Adrenal gland (tissue), 5 donors: ENCODE measurements at regions not wholly inside any gene's neighbourhood (a gene's known extent, or its start where the extent isn't known, plus 50 kb on each side); places are given as distances from the start of the nearest gene placed in this dataset.

Experiments
- CTCF ChIP-seq, 6 experiments: fragments of 450-650 bp in 4 of 6; fragments of 200-600 bp in 2 of 6; sonication (generic) in 1 of 6; IDR thresholded peaks; 1 replicate in 5 of 6; 2 replicates in 1 of 6; pipeline versions ENCODE4 v1.5.1 to v1.8.0; 2016 to 2021; ENCODE audit warnings: antibody characterized with exemption in 6 of 6, mild to moderate bottlenecking in 2 of 6, moderate library complexity in 1 of 6
- POLR2A ChIP-seq, 2 donors: fragments of 450-650 bp; IDR thresholded peaks; one replicate each; pipeline ENCODE4 v1.6.1; 2017; ENCODE audit warnings: antibody characterized with exemption in 2 of 2, mild to moderate bottlenecking in 2 of 2, moderate library complexity in 1 of 2
- donor health status: DM: no; HTN: no; CAD: no.

- no peak for TF ChIP-seq CTCF (IDR thresholded peaks at IDR 0.05)
- TF ChIP-seq POLR2A (IDR thresholded peaks at IDR 0.05), result no peak
Measured at GRCh38 chr12:102681747-102682146, 201.4 kb upstream of the IGF1 start.
